Ammon's horn (tissue), 1 donor: ENCODE measurements at regions not wholly inside any gene's neighbourhood (a gene's known extent, or its start where the extent isn't known, plus 50 kb on each side); places are given as distances from the start of the nearest gene placed in this dataset.
A peak's percentile ranks its signal among the peaks of the same experiment; 100 is the strongest.

Source experiments
- DNase-seq: peaks from one replicate; pipeline ENCODE4 v3.0.0-alpha.2; 2016; ENCODE audit warnings: low spot score

DNA sequence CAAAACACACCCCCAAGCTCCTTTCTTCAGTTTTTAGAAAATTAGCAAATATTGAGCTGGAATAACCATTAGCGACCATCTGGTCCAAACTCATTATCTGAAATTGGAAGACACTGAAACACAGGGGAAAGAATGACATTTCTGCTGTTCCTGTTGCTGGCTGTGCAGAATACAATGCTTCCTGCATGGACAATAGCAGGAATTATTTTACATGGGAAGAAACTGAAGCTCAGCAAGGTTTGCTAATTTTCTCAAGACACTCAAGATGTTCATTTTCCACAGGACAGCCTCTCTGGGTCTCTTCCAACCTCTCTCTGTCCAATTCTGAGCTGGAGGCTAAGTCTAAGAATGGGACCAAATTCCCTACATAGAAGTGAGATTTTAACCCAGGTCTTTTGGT, 81.9 kb upstream of the TNS3 start:
- no peak for DNase-seq

GRCh38 chr7:47663213-47663612, 81.3 kb upstream of the TNS3 start:
- no peak for DNase-seq

DNA sequence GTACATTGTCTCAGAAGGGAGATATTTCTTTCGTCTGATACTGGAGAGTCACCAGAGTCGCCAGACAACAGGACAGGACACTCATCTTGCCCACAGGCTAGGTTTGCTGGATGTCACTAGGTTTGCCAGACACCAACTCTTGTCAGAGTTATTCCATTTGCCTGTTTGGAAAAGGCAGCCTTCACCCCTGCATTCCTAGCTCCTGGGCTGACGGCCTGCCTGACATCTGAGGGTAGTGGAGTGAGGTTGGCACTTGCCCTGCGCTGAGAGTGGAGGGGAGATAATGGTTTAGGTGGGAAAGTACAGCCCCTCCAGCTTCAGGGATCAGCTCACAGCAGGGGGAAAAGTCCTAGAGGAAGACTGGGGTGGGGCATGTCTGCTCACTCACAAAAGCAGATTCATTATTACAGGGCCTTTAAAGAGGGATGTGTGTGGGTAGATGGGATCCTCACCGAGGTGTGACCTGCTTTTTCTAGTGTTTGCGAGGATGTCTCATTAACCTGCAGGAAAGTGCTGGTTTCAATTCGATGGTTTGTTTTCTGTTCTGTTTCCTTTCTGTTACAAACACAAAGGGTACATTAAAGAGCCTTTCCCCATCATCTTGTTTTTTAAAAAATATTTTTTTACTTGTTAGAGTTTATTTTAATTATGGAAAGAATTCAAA, 79.3 kb upstream of the TNS3 start:
- no peak for DNase-seq

DNA sequence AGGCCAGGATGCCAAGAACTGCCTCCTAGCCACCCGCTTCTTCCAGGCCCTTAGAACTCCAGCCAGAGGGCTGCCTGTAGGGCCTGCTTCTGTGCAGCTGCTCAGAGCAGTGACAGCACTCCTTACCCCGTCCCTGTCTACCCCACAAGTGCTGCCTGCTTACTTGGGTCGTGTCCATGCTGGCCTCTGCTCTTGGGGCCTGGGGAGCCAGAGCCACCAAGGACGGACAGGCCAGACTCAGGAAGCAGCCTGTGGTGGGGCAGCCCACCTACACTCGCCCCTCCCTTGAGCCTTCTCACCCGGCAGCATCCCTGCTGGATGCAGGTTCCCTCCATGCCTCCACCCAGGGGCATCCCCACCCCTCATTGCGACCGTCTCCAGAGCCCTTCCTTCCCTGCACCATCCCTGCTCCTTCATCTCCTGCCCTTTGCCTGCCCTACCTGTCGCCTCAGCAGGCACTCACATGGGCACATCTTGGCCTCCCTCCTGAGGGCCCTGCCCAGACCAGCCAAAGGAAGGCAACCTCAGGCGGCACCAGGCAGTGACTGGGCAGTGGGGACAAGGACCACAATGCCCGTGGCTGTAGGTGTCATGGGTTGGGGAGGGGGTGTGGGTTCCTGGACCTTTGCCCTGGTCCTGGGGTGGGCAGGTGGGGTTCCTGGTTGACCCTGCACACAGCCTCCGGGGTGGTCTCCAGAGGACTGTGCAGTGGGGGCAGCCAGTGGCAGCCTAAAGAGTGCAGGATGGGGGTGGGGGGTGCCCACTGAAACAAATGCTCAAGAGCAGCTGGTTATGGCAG, 78.0 kb upstream of the TNS3 start:
- no peak for DNase-seq

DNA sequence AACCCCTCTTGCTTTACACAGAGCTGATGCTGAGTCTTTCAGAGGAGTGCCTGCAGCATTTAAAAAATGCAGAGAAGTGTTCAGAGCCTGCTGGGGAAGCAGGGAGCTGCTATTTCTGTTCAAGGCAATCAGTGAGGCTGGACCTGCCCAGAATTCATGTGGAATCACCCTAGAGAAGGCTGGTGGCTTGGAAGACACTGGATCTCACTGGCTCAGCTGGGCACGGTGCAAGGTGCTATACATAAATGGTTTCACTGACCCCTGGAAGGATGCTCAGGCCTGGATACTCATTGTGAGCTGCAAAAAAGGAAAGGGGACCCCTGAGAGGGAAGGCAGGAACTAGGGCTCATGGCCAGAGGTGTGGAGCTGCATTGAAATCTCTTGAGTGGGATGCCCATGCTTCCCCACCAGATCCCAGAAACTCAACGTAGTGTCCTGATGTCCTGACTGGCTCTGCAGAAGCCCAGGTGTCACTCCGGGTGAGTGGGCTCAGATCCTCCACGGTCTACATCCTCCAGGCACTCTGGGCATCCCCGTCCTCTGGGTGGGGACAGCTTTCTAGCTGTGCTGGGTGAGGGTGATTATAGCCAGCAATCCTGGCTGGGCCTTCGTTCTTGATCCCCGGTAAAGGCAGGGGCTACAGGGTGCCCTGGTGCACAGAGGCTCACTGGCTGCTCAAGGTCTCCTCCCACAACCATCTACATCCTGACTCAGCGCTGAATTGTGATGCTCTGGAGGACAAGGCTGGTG, 77.2 kb upstream of the TNS3 start:
- no peak for DNase-seq

GRCh38 chr7:47657126-47657525, 75.2 kb upstream of the TNS3 start:
- no peak for DNase-seq

- no peak for DNase-seq
Observed at GRCh38 chr7:47654672-47655298, 72.9 kb upstream of the TNS3 start.

DNA sequence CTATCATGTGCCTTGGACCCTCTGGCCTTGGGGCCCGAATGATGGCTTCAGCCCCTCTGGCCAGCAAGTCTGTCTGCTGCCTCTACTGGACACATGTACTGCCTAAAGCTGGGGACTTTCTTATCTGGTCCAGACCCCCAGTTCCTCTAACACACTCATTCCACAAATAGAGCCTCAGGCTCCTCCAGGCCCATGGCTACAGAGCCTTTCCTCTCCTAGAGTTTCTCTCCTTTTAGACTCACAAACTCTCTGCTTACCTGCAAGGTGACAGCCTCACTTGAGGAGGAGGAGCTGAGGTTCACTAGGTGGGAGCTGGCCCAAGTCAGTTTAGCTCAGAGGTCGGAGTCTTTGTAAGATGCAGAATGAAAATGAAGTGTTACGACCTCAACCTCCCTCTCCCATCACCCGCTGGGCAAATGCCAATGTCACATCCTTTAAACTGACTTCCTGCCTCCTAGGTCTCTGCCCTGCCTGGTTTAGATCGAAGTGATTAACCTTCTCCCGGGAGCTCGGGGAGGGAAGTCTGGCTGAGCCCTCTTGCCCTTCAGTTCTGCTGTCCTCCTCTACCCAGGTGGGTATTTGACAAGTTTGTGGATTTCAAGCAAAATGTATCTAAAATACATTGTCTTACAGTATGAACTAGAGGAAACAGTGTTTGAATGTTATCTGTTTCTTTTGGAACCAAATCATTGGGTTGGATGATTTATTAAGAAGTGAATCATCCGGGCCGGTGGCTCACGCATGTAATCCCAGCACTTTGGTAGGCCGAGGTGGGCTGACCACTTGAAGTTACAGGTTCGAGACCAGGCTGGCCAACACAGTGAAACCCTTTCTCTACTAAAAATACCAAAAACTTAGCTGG, 71.9 kb upstream of the TNS3 start:
- no peak for DNase-seq

DNA sequence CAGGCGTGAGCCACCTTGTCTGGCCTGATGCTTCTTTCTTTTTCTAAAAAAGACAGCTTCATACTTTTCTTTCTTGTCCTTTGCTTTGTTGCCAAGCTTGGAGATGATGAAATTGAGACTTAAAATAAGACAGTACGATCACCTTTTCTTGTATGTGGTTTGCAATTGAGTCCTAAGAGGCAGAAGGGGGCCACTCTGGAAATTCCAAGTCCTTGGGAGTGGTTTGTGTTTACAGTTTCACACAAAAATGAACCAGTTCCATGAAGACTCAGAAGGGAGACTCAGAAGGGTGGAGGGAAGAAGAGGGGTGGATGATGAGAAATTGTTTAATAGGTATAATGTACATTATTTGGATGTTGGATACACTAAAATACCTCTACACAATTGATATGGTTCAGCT, 70.7 kb upstream of the TNS3 start:
- no peak for DNase-seq

- no peak for DNase-seq
Observed at GRCh38 chr7:47651355-47652317, 69.7 kb upstream of the TNS3 start.

- no peak for DNase-seq
Observed at GRCh38 chr7:47649919-47650318, 68.0 kb upstream of the TNS3 start.

DNA sequence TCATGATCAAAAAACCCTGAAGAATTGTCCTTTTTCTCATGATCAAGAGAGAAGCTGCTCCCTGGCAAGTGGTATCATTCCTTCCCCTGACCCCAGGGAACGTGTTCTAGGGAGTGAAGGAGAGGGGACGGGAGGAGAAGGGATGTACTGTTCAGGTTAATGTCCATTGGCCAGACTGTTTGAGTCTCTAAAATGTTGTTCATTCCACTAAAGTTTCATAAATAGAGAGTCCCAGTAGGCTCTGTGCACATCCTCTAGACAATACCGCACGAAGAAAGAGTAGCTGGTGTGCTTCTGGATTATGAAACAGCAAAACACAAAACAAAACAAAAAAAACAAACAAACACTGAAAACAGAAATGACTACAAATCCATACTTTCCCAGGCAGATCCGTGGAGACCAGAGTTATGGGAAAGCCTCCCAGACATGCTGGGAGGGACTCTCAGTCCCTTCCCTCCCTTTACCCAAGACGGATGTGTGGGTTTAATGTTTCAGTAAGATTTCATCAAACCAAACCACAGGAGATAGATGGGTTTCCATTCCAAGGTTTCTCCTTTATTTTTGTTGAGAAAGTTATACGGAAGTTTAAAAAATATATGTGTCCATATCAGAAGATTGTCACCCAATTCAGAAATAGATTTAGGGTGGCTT, 66.5 kb upstream of the TNS3 start:
- no peak for DNase-seq

GRCh38 chr7:47647918-47648250, 66.0 kb upstream of the TNS3 start:
- DNase-seq: no peak

DNA sequence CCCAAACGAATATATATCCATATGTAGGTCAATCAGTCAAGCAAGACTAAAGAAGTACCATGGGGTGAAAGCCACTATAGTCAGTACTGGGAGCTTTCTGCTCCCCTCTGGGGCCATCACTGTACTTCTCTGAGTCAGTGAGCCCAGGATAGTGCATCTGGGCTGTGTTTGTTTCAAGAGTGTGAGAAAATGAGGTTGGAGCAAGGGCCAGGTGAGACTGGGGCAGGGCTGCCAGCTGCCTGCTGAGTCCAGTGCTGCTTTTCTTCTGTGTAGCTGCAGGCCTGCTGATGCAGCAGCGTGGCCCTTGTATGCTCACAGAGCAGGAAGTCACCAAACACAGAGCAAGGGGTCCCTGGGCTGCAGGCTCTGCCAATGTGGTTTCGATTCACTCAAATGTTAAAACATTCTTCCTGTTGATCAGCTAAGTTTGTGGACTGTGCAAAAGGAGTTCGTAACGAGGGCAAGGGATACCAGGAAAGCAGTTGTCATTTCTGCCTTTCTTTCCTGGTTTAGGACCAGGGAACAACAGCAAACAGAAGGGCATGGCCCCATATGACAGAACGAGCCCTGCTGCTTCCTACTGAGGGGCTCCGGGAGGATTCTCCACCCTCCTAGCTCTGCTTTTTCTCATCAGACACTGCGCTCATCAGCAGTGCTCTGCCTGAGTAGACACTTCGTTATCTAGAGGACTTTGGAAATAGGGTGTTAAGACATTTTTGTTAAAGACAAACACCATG, 65.4 kb upstream of the TNS3 start:
- peak; percentile 56 for DNase-seq

DNA sequence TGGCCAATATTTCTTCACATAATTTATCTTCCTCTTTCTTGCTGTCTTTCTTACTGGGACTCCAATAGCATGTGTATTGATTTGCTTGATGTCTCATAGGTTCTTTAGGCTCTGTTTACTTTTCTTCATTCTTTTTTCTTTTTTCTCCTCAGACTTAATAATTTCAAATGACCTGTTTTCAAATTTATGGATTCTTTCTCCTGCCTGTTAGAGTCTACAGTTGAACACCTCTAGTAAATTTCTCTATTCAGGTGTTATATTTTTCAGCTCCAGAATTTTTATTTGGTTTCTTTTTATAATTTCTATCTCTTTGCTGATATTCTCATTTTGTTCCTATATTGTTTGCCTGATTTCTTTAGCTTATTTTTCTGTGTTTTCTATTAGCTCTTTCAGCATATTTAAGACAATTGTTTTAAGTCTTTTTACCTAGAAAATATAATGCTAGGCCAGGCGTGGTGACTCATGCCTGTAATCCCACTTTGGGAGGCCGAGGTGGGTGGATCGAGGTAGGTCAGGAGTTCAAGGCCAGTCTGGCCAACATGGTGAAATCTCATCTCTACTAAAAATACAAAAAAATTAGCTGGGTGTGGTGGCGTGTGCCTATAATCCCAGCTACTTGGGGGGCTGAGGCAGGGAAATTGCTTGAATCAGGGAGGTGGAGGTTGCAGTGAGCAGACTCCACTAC, 61.9 kb upstream of the TNS3 start:
- DNase-seq: no peak

DNA sequence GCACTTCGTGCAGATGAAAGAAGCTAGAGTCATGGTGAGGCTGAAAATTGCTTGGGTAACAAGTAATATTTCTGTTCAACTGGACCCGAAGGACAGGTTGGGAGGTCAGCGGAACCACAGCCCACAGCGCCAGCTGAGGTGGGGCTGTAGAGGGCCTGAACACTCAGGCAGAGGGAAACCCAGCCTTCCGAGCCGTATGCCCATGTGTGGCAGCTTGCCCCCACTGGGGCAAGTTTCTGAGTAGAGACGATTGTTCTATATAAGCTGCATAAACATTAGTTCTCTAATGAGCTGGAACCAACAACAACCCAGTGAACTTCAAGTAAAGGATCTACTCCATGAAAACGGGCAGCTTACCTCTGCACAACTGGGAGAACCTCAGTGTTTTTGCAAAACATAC, 58.4 kb upstream of the TNS3 start:
- DNase-seq: no peak

GRCh38 chr7:47639495-47640110, 57.7 kb upstream of the TNS3 start:
- DNase-seq: no peak

DNA sequence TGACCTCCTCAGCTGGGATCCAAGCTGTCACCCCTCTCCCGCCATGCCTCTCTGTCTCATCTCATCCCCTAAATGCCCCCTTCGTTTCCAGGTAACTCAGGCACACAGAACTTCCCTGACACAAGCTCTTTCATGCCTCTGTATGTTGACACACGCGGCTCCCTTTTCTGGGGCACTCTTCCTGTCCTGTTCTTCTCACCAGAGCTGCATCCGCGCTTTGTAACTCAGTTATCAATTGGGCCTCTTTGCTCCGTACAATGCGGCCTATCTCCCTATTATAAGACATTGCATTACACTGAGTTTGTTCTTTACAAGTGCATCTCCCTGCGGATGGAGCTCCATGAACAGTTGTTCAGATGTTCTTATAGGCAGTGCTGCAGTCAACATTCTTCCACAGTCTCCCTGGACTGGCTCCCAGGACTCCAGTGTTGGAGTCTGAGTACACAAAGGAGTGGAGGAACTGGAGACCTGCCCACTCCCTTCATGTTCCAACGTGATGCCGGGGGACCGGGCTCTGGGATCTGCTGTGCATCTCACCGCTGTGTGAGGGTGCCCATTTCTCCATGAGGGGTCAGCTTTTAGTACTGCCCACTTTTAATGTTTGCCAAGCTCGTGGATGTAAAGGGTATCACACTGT, 56.9 kb upstream of the TNS3 start:
- DNase-seq: peak; percentile 28
